A549 (cell line): ENCODE measurements at regions not wholly inside any gene's neighbourhood (a gene's known extent, or its start where the extent isn't known, plus 50 kb on each side); places are given as distances from the start of the nearest gene placed in this dataset.

Experiments used
- ATAC-seq, 2 experiments: fragments of 200-7000 bp in 1 of 2; fragments of >200 bp in 1 of 2; cut with Nextera tagmentation in 1 of 2; cut with Tn5 transposase in 1 of 2; 3 replicates each; pipeline versions ENCODE4 v1.8.0 to v1.9.1; 2018 to 2020; ENCODE audit warnings: mild to moderate bottlenecking in 1 of 2, moderate library complexity in 1 of 2
- CTCF ChIA-PET: fragments of 300-600 bp; sonication (Branson Sonifier 250); formaldehyde crosslinking; extraction: SDS; loops from one replicate; lab custom pipeline; 2021; ENCODE audit warnings: antibody characterized with exemption, inconsistent platforms; lab: Yijun Ruan, JAX
- POLR2A ChIA-PET: fragments of 350-600 bp; formaldehyde crosslinking; extraction: SDS; loops from one replicate; lab custom pipeline; 2021; ENCODE audit warnings: antibody characterized with exemption, inconsistent platforms; lab: Yijun Ruan, JAX
- DNase-seq, 2 experiments: peaks; one replicate each; pipeline versions ENCODE4 v3.0.0 to v3.0.0-alpha.2; 2011 to 2016; ENCODE audit warnings: low read depth in 1 of 2, low spot score in 1 of 2
- FAIRE-seq: peaks from 2 replicates; lab custom pipeline; 2011; peaks lifted over from hg19 to GRCh38; lab: Jason Lieb, UNC
- H3K27ac ChIP-seq, 2 experiments: fragments of >200 bp; sonication (Bioruptor Twin); formaldehyde crosslinking; 3 replicates each; pipeline ENCODE4 v1.5.1; 2016 to 2017
- H3K4me1 ChIP-seq: fragments of >200 bp; sonication (Bioruptor Twin); formaldehyde crosslinking; 3 replicates; pipeline ENCODE4 v1.6.1; 2016
- H3K4me2 ChIP-seq: fragments of >200 bp; sonication (Bioruptor Twin); formaldehyde crosslinking; 3 replicates; pipeline ENCODE4 v1.6.1; 2016
- H3K4me3 ChIP-seq: fragments of >200 bp; sonication (Bioruptor Twin); formaldehyde crosslinking; 3 replicates; pipeline ENCODE4 v1.5.1; 2016
- H3K9me3 ChIP-seq: fragments of >200 bp; sonication (Bioruptor Twin); formaldehyde crosslinking; 3 replicates; pipeline ENCODE4 v1.6.1; 2016
- CHD4 ChIP-seq: fragments of 200-600 bp; sonication (generic); IDR thresholded peaks from 2 replicates; pipeline ENCODE4 v1.6.1; 2016; ENCODE audit warnings: antibody characterized with exemption, mild to moderate bottlenecking, borderline replicate concordance
- E2F6 ChIP-seq: IDR thresholded peaks from 2 replicates; pipeline ENCODE4 v1.6.1; 2012; ENCODE audit warnings: low read depth, borderline replicate concordance
- EHMT2 ChIP-seq: fragments of 200-600 bp; sonication (generic); IDR thresholded peaks from 2 replicates; pipeline ENCODE4 v1.6.1; 2016; ENCODE audit warnings: antibody characterized with exemption, low read depth, mild to moderate bottlenecking, moderate library complexity
- ELK1 ChIP-seq: fragments of 150-350 bp; IDR thresholded peaks from 2 replicates; pipeline ENCODE4 v1.6.1; 2014; ENCODE audit warnings: low read depth, mild to moderate bottlenecking, low read length
- FOSB ChIP-seq: fragments of 250-450 bp; sonication (Bioruptor Pico); IDR thresholded peaks from 2 replicates; pipeline ENCODE4 v1.5.0; 2020; ENCODE audit warnings: mild to moderate bottlenecking, moderate library complexity
- FOSL2 ChIP-seq, 2 experiments: fragments of 450-650 bp in 1 of 2; fragments of >200 bp in 1 of 2; sonication (Bioruptor Twin) in 1 of 2; formaldehyde crosslinking; IDR thresholded peaks; 2 replicates each; pipeline versions ENCODE4 v1.5.0 to v1.6.1; 2016 to 2020; ENCODE audit warnings: mild to moderate bottlenecking in 1 of 2, moderate library complexity in 1 of 2
- FOXS1 ChIP-seq: fragments of 250-450 bp; sonication (Bioruptor Pico); IDR thresholded peaks from 2 replicates; pipeline ENCODE4 v1.5.0; 2020; ENCODE audit warnings: mild to moderate bottlenecking, moderate library complexity
- GATA3 ChIP-seq: IDR thresholded peaks from 2 replicates; pipeline ENCODE4 v1.6.1; 2012; ENCODE audit warnings: borderline replicate concordance
- HDAC2 ChIP-seq: fragments of 200-600 bp; sonication (generic); IDR thresholded peaks from 2 replicates; pipeline ENCODE4 v1.6.1; 2016
- HMGXB4 ChIP-seq: fragments of 250-450 bp; sonication (Bioruptor Pico); IDR thresholded peaks from 2 replicates; pipeline ENCODE4 v1.5.0; 2021; ENCODE audit warnings: mild to moderate bottlenecking, moderate library complexity, borderline replicate concordance
- HOXA7 ChIP-seq: fragments of 250-450 bp; sonication (Bioruptor Pico); IDR thresholded peaks from 2 replicates; pipeline ENCODE4 v1.5.0; 2020; ENCODE audit warnings: mild to moderate bottlenecking, moderate library complexity
- HOXB13 ChIP-seq: fragments of 250-450 bp; sonication (Bioruptor Pico); IDR thresholded peaks from 2 replicates; pipeline ENCODE4 v1.5.0; 2020; ENCODE audit warnings: low read depth, mild to moderate bottlenecking, moderate library complexity
- HOXB5 ChIP-seq: fragments of 250-450 bp; sonication (Bioruptor Pico); IDR thresholded peaks from 2 replicates; pipeline ENCODE4 v1.5.0; 2020; ENCODE audit warnings: mild to moderate bottlenecking, moderate library complexity
- KDM1A ChIP-seq: fragments of 200-600 bp; sonication (generic); IDR thresholded peaks from 2 replicates; pipeline ENCODE4 v1.6.1; 2016; ENCODE audit warnings: low read depth, mild to moderate bottlenecking
- MAFK ChIP-seq: fragments of 450-650 bp; IDR thresholded peaks from 2 replicates; pipeline ENCODE4 v1.6.1; 2014; ENCODE audit not compliant: partially characterized antibody
- MAX ChIP-seq: IDR thresholded peaks from 2 replicates; pipeline ENCODE4 v1.6.1; 2012
- MAZ ChIP-seq: fragments of 150-350 bp; IDR thresholded peaks from 2 replicates; pipeline ENCODE4 v1.6.1; 2014; ENCODE audit warnings: antibody characterized with exemption, low read depth, low read length, borderline replicate concordance
- MYC ChIP-seq: IDR thresholded peaks from 2 replicates; pipeline ENCODE4 v1.6.1; 2012; ENCODE audit warnings: mild to moderate bottlenecking, inconsistent platforms, low read length, improper control_type of control experiment, borderline replicate concordance
- NFE2L2 ChIP-seq: fragments of 150-350 bp; conservative IDR thresholded peaks from 2 replicates; pipeline ENCODE4 v1.6.1; 2014; ENCODE audit warnings: low read length
- PBX3 ChIP-seq: IDR thresholded peaks from 2 replicates; pipeline ENCODE4 v1.6.1; 2012
- PHF8 ChIP-seq: fragments of 200-600 bp; sonication (generic); IDR thresholded peaks from 2 replicates; pipeline ENCODE4 v1.6.1; 2016; ENCODE audit warnings: low read depth, mild to moderate bottlenecking, antibody characterized with exemption, moderate library complexity, borderline replicate concordance
- POLR2A ChIP-seq: IDR thresholded peaks from 2 replicates; pipeline ENCODE4 v1.6.1; 2012; ENCODE audit warnings: mild to moderate bottlenecking, low read length
- POLR2AphosphoS2 ChIP-seq: conservative IDR thresholded peaks from 2 replicates; pipeline ENCODE4 v1.6.1; 2012; ENCODE audit warnings: low read length, improper control_type of control experiment, inconsistent platforms
- RARB ChIP-seq: fragments of 250-450 bp; sonication (Bioruptor Pico); IDR thresholded peaks from 2 replicates; pipeline ENCODE4 v1.8.0; 2021; ENCODE audit warnings: mild to moderate bottlenecking, moderate library complexity
- TFCP2L1 ChIP-seq: fragments of 250-450 bp; sonication (Bioruptor Pico); IDR thresholded peaks from 2 replicates; pipeline ENCODE4 v1.5.0; 2021; ENCODE audit warnings: mild to moderate bottlenecking
- TP53 ChIP-seq: fragments of 250-450 bp; sonication (Bioruptor Pico); IDR thresholded peaks from 2 replicates; pipeline ENCODE4 v1.5.0; 2021; ENCODE audit warnings: mild to moderate bottlenecking, moderate library complexity
- ZC3H11A ChIP-seq: fragments of 450-650 bp; IDR thresholded peaks from 2 replicates; pipeline ENCODE4 v1.6.1; 2014; ENCODE audit warnings: antibody characterized with exemption, mild to moderate bottlenecking
- ZFP36 ChIP-seq: fragments of 450-650 bp; IDR thresholded peaks from 2 replicates; pipeline ENCODE4 v1.6.1; 2014; ENCODE audit warnings: borderline replicate concordance; ENCODE audit not compliant: partially characterized antibody
- WGBS: methylation state at CpG from one replicate; pipeline ENCODE4 v1.1.6; 2017; ENCODE audit errors: missing lambda C conversion rate; 5-methylcytosine and 5-hydroxymethylcytosine counted together
- TF ChIP-seq, protein P1 (sequence below): fragments of >200 bp; sonication (Bioruptor Twin); formaldehyde crosslinking; IDR thresholded peaks from 3 replicates; pipeline ENCODE4 v1.6.1; 2016

DNA sequence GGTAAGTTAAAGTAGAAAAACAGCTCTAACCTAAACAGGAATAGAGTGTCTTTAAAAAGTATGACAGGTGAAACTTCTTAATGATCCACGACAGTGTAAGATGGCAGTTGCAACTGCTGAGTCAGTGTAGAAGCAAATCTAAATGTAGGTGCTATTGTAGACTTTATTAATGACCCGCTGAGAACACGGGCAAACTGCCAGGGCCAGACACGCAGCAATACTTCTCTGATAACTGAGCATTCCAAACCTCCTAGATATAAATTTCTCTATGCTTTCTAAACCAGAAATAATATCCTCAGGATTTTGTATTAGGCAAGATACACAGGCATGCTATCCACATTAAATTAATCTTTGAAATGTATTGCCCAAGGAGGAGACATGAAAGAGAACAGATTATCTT lies 1076.4 kb downstream of the HACE1 start:
- FAIRE-seq (no peak), DNase-seq (no peak), ATAC-seq (no peak)
- Histone ChIP-seq H3K4me3 (no peak overlapping the region), H3K4me1 (no peaks in the 10 kb centered on the region), H3K4me2 (no peak overlapping the region), H3K9me3 (no peaks in the 10 kb centered on the region), H3K27ac (no peak overlapping the region)
- TF ChIP-seq ZC3H11A (no peak), ELK1 (no peak), TP53 (no peak), HOXB13 (CRISPR knock-in tag) (no peak), EHMT2 (no peak), HDAC2 (no peak), FOSL2 (IDR thresholded peaks at IDR 0.05) (no peak), FOSL2 (CRISPR knock-in tag; IDR thresholded peaks at IDR 0.05) (no peak), FOSB (CRISPR knock-in tag) (no peak), HOXB5 (CRISPR knock-in tag) (no peak), PBX3 (no peak), CHD4 (no peak), POLR2AphosphoS2 (no peak), MAZ (no peak), RARB (CRISPR knock-in tag) (no peak), HMGXB4 (no peak), ZFP36 (no peak), MAFK (no peak), E2F6 (no peak)
- TF ChIP-seq, protein P1, sequence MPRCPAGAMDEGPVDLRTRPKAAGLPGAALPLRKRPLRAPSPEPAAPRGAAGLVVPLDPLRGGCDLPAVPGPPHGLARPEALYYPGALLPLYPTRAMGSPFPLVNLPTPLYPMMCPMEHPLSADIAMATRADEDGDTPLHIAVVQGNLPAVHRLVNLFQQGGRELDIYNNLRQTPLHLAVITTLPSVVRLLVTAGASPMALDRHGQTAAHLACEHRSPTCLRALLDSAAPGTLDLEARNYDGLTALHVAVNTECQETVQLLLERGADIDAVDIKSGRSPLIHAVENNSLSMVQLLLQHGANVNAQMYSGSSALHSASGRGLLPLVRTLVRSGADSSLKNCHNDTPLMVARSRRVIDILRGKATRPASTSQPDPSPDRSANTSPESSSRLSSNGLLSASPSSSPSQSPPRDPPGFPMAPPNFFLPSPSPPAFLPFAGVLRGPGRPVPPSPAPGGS, result no peak
- CTCF ChIA-PET, result no interaction called here
- 5% methylated on average over 4 of the region's 4 CpGs for WGBS
- POLR2A ChIA-PET, result no interaction called here

GRCh38 chr6:103769431-103769830 lies 1090.3 kb downstream of the HACE1 start:
- H3K27ac ChIP-seq, result no peak overlapping the region
- no peak for DNase-seq
- no peaks in the 10 kb centered on the region for H3K9me3 ChIP-seq
- H3K4me1 ChIP-seq, result no peaks in the 10 kb centered on the region
- no peak overlapping the region for H3K4me3 ChIP-seq
- CTCF ChIA-PET, result no interaction called here
- TF ChIP-seq MAX (no peak), NFE2L2 (no peak), FOXS1 (CRISPR knock-in tag) (no peak), PHF8 (no peak), ELK1 (no peak), MAZ (no peak), HOXA7 (CRISPR knock-in tag) (no peak), KDM1A (no peak), MYC (no peak), TFCP2L1 (CRISPR knock-in tag) (no peak), POLR2AphosphoS2 (no peak), GATA3 (no peak), POLR2A (no peak)
- TF ChIP-seq, protein P1, result no peak
- POLR2A ChIA-PET, result no interaction called here
- no peak for ATAC-seq
- H3K4me2 ChIP-seq, result no peak overlapping the region
- 26% methylated on average over 1 of the region's 1 CpG for WGBS
- FAIRE-seq, result no peak
